ENCODE measurements at regions not wholly inside any gene's neighbourhood (a gene's known extent, or its start where the extent isn't known, plus 50 kb on each side); places are given as distances from the start of the nearest gene placed in this dataset.

GRCh38 chr10:31262672-31263071 is 56.3 kb upstream of the ZEB1 start (continued):
- TF ChIP-seq ZNF274 (IDR thresholded peaks at IDR 0.05; ENCODE audit: low read depth, low read length) (no peak), ZFX (IDR thresholded peaks at IDR 0.05) (no peak), SRF (IDR thresholded peaks at IDR 0.05; ENCODE audit: low read depth) (no peak), ZBTB33 (IDR thresholded peaks at IDR 0.05; ENCODE audit: extremely low read depth, insufficient replicate concordance, low read length) (no peak)

- ChIA-PET POLR2A (no interaction called here), CTCF (no interaction called here), RAD21 (ENCODE audit: low non-redundant PET in 1 of 2, low total read pairs in 2 of 2, uncharacterized antibody in 2 of 2, unreplicated experiment in 2 of 2) (no interaction called here)
- intact Hi-C loops (cut with micrococcal nuclease): no loop called here
- no peaks in the 10 kb centered on the region for H3K9me3 ChIP-seq (ENCODE audit: control insufficient read depth in 1 of 2, insufficient read depth in 1 of 2, low read depth in 1 of 2, low read length in 2 of 2)
- no peak overlapping the region for H3K4me3 ChIP-seq (replicated peaks in 1 of 2; ENCODE audit: low read depth in 1 of 2, low read length in 2 of 2)
- ATAC-seq (no peak), DNase-seq (ENCODE audit: low read depth, low spot score) (no peak)
- H4K20me1 ChIP-seq (ENCODE audit: insufficient read depth): no peaks in the 10 kb centered on the region
- no peak overlapping the region for H3K9ac ChIP-seq (ENCODE audit: low read length)
- H3K4me2 ChIP-seq (ENCODE audit: low read length): no peak overlapping the region
- no peaks in the 10 kb centered on the region for H3K9me2 ChIP-seq (ENCODE audit: insufficient read depth)
- no peaks in the 10 kb centered on the region for H3K27me3 ChIP-seq (ENCODE audit: insufficient read depth, low read length)
- no peak overlapping the region for H3K27ac ChIP-seq (ENCODE audit: low read depth, low read length)
- no TSS peak for BruUV-seq (replicated peaks)
- no peaks in the 10 kb centered on the region for H3K36me3 ChIP-seq (ENCODE audit: control insufficient read depth in 1 of 2, insufficient read depth in 2 of 2, low read length in 2 of 2)
- H3K4me1 ChIP-seq (ENCODE audit: control insufficient read depth in 1 of 2, insufficient read depth in 2 of 2, low read length in 2 of 2): no peaks in the 10 kb centered on the region
- H3K79me2 ChIP-seq (ENCODE audit: insufficient read depth, low read length): no peaks in the 10 kb centered on the region
- no peak overlapping the region for H2AFZ ChIP-seq (ENCODE audit: low read depth, low read length, poor library complexity, severe bottlenecking)
- TF ChIP-seq CTCF (IDR thresholded peaks at IDR 0.05 in 2 of 3, conservative IDR thresholded peaks at IDR 0.05 in 1 of 3; ENCODE audit: borderline replicate concordance in 1 of 3, insufficient read depth in 1 of 3, low read depth in 2 of 3, low read length in 2 of 3) (no peak), EGR1 (IDR thresholded peaks at IDR 0.05; ENCODE audit: low read depth) (no peak), EZH2 (IDR thresholded peaks at IDR 0.05) (no peak), FOSL1 (IDR thresholded peaks at IDR 0.05; ENCODE audit: low read depth) (no peak), POLR2A (IDR thresholded peaks at IDR 0.05; ENCODE audit: borderline replicate concordance, extremely low read depth, insufficient read depth, insufficient read length) (no peak), SP1 (IDR thresholded peaks at IDR 0.05; ENCODE audit: low read depth) (no peak), EZH2phosphoT487 (IDR thresholded peaks at IDR 0.05; ENCODE audit: borderline replicate concordance) (no peak), TCF7L2 (IDR thresholded peaks at IDR 0.05; ENCODE audit: borderline replicate concordance, extremely low read depth, insufficient read depth, insufficient read length) (no peak), ELF1 (IDR thresholded peaks at IDR 0.05; ENCODE audit: borderline replicate concordance, low read depth) (no peak), CEBPB (IDR thresholded peaks at IDR 0.05; ENCODE audit: low read depth) (no peak), SIN3A (IDR thresholded peaks at IDR 0.05; ENCODE audit: low read depth) (no peak), RAD21 (IDR thresholded peaks at IDR 0.05; ENCODE audit: low read depth) (no peak), YY1 (IDR thresholded peaks at IDR 0.05; ENCODE audit: extremely low read depth, insufficient replicate concordance, low read depth, low read length) (no peak), ZFX (IDR thresholded peaks at IDR 0.05) (no peak), MAX (IDR thresholded peaks at IDR 0.05) (no peak), CBX3 (IDR thresholded peaks at IDR 0.05; ENCODE audit: low read depth) (no peak), SRF (IDR thresholded peaks at IDR 0.05; ENCODE audit: low read depth) (no peak), ATF3 (IDR thresholded peaks at IDR 0.05) (no peak)
These were observed 55.1 kb upstream of the ZEB1 start for GRCh38 chr10:31263903-31264302.
